ENCODE measurements at regions not wholly inside any gene's neighbourhood (a gene's known extent, or its start where the extent isn't known, plus 50 kb on each side); places are given as distances from the start of the nearest gene placed in this dataset.

- Histone ChIP-seq H3K4me1 (ENCODE audit: control insufficient read depth in 1 of 2, insufficient read depth in 1 of 2, low read depth in 1 of 2, low read length in 1 of 2) (no peaks in the 10 kb centered on the region), H3K36me3 (no peaks in the 10 kb centered on the region), H3K27ac (no peak overlapping the region), H3K27me3 (no peaks in the 10 kb centered on the region), H3K9me3 (no peaks in the 10 kb centered on the region), H3K4me3 (ENCODE audit: low read depth in 1 of 2, low read length in 1 of 2) (no peak overlapping the region)
- TF ChIP-seq CTCF (IDR thresholded peaks at IDR 0.05) = no peak
Observed at GRCh38 chr1:233796146-233796783, 108.2 kb upstream of the SLC35F3 start.

GRCh38 chr1:233802611-233803010 is 101.9 kb upstream of the SLC35F3 start:
- H3K4me3 ChIP-seq (ENCODE audit: low read depth in 1 of 2, low read length in 1 of 2) = no peak overlapping the region
- H3K27ac ChIP-seq = no peak overlapping the region
- no peak for TF ChIP-seq CTCF (IDR thresholded peaks at IDR 0.05)
- H3K36me3 ChIP-seq = no peaks in the 10 kb centered on the region
- no peaks in the 10 kb centered on the region for H3K27me3 ChIP-seq
- H3K4me1 ChIP-seq (ENCODE audit: control insufficient read depth in 1 of 2, insufficient read depth in 1 of 2, low read depth in 1 of 2, low read length in 1 of 2) = no peaks in the 10 kb centered on the region
- H3K9me3 ChIP-seq = no peaks in the 10 kb centered on the region

- no peak overlapping the region for H3K27ac ChIP-seq
- H3K27me3 ChIP-seq = no peaks in the 10 kb centered on the region
- no peaks in the 10 kb centered on the region for H3K36me3 ChIP-seq
- TF ChIP-seq CTCF (IDR thresholded peaks at IDR 0.05) = no peak
- H3K9me3 ChIP-seq = no peaks in the 10 kb centered on the region
- H3K4me3 ChIP-seq (ENCODE audit: low read depth in 1 of 2, low read length in 1 of 2) = no peak overlapping the region
- no peaks in the 10 kb centered on the region for H3K4me1 ChIP-seq (ENCODE audit: control insufficient read depth in 1 of 2, insufficient read depth in 1 of 2, low read depth in 1 of 2, low read length in 1 of 2)
Observed at GRCh38 chr1:233805786-233806185, 98.7 kb upstream of the SLC35F3 start.

GRCh38 chr1:233815357-233815756 is 89.1 kb upstream of the SLC35F3 start:
- no peak overlapping the region for H3K4me3 ChIP-seq (ENCODE audit: low read depth in 1 of 2, low read length in 1 of 2)
- H3K36me3 ChIP-seq = no peaks in the 10 kb centered on the region
- TF ChIP-seq CTCF (IDR thresholded peaks at IDR 0.05) = no peak

GRCh38 chr1:233815865-233816264 is 88.6 kb upstream of the SLC35F3 start:
- Histone ChIP-seq H3K4me3 (ENCODE audit: low read depth in 1 of 2, low read length in 1 of 2) (no peak overlapping the region), H3K4me1 (ENCODE audit: control insufficient read depth in 1 of 2, insufficient read depth in 1 of 2, low read depth in 1 of 2, low read length in 1 of 2) (no peaks in the 10 kb centered on the region), H3K27ac (no peak overlapping the region), H3K9me3 (no peaks in the 10 kb centered on the region), H3K27me3 (no peaks in the 10 kb centered on the region), H3K36me3 (no peaks in the 10 kb centered on the region)
- no peak for TF ChIP-seq CTCF (IDR thresholded peaks at IDR 0.05)

More at GRCh38 chr1:233815357-233815756, 89.1 kb upstream of the SLC35F3 start:
- H3K9me3 ChIP-seq = no peaks in the 10 kb centered on the region
- no peaks in the 10 kb centered on the region for H3K27me3 ChIP-seq
- H3K4me1 ChIP-seq (ENCODE audit: control insufficient read depth in 1 of 2, insufficient read depth in 1 of 2, low read depth in 1 of 2, low read length in 1 of 2) = no peaks in the 10 kb centered on the region
- H3K27ac ChIP-seq = no peak overlapping the region
